Neutrophil (primary cell): ENCODE measurements at regions not wholly inside any gene's neighbourhood (a gene's known extent, or its start where the extent isn't known, plus 50 kb on each side); places are given as distances from the start of the nearest gene placed in this dataset.

ENCODE experiments used
- H3K27ac ChIP-seq: fragments of 200-600 bp; sonication (generic); 2 replicates; pipeline ENCODE4 v1.5.1; 2016; ENCODE audit warnings: mild to moderate bottlenecking, moderate library complexity
- H3K27me3 ChIP-seq: fragments of 200-600 bp; sonication (generic); 2 replicates; pipeline ENCODE4 v1.6.0; 2016; ENCODE audit warnings: mild to moderate bottlenecking
- H3K36me3 ChIP-seq: fragments of 200-600 bp; sonication (generic); 2 replicates; pipeline ENCODE4 v1.5.1; 2017
- H3K4me1 ChIP-seq, 2 experiments: fragments of 200-600 bp in 1 of 2; sonication (generic) in 1 of 2; 1 replicate in 1 of 2; 2 replicates in 1 of 2; pipeline versions ENCODE4 v1.5.1 to v1.6.1; 2013 to 2016; ENCODE audit warnings: low read depth in 1 of 2, low read length in 1 of 2, mild to moderate bottlenecking in 1 of 2, moderate library complexity in 1 of 2; ENCODE audit not compliant: control insufficient read depth in 1 of 2, insufficient read depth in 1 of 2
- H3K4me3 ChIP-seq, 2 experiments: fragments of 200-600 bp in 1 of 2; sonication (generic) in 1 of 2; 1 replicate in 1 of 2; 2 replicates in 1 of 2; pipeline ENCODE4 v1.5.1; 2013 to 2016; ENCODE audit warnings: low read depth in 1 of 2, low read length in 1 of 2, mild to moderate bottlenecking in 1 of 2, moderate library complexity in 1 of 2
- H3K9me3 ChIP-seq: fragments of 200-600 bp; sonication (generic); 2 replicates; pipeline ENCODE4 v1.5.1; 2016
- CTCF ChIP-seq: fragments of 200-600 bp; sonication (generic); IDR thresholded peaks from 2 replicates; pipeline ENCODE4 v1.5.1; 2016; ENCODE audit warnings: antibody characterized with exemption

DNA sequence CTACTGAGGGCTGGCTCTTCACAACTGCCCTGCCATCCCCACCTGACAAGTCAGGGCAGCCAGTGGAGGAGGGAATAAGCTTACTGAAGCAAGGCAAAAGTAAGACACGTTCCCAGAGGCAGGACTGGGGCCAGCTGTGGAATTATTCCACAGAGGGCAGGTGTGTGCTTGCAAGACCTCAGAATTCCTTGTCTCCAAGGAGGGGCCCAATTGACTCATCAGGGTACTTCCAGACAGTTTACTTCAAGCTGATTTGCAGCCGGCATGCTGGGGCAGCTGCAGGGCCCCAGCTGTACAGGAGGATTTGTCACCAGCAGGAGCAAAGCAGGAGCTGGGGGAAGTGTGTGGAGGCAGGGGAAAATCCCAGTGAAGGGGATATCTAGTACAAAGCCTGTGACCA, 167.5 kb upstream of the CAMK1G start:
- no peak for TF ChIP-seq CTCF
- Histone ChIP-seq H3K27me3 (no peaks in the 10 kb centered on the region), H3K4me3 (no peak overlapping the region), H3K36me3 (no peaks in the 10 kb centered on the region), H3K27ac (no peak overlapping the region), H3K9me3 (no peaks in the 10 kb centered on the region), H3K4me1 (no peaks in the 10 kb centered on the region)

GRCh38 chr1:209416716-209417115, 166.8 kb upstream of the CAMK1G start:
- Histone ChIP-seq H3K36me3 (no peaks in the 10 kb centered on the region), H3K27ac (no peak overlapping the region)

DNA sequence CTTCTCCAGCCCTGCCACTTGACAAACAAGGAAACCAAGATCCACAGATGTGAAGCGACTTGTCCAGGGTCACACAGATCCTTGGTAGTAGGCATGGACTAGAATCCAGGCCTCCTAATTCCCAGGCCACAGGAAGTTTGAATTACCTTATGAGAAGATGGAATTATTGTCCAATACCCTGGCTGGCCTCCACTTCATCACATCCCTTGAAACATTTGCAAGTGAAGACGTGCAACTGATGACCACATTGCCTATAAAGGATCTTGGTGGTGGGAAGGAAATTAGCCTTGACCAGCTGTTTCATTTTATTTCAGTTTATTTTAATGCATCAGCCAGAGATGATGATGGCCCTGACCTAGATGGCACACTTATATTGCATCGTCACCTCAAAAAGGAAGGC, 165.8 kb upstream of the CAMK1G start:
- TF ChIP-seq CTCF, result no peak
- Histone ChIP-seq H3K27ac (no peak overlapping the region), H3K4me3 (no peak overlapping the region), H3K36me3 (no peaks in the 10 kb centered on the region), H3K9me3 (no peaks in the 10 kb centered on the region), H3K27me3 (no peaks in the 10 kb centered on the region), H3K4me1 (no peaks in the 10 kb centered on the region)

More at GRCh38 chr1:209416716-209417115, 166.8 kb upstream of the CAMK1G start:
- no peaks in the 10 kb centered on the region for H3K4me1 ChIP-seq
- H3K4me3 ChIP-seq, result no peak overlapping the region
- no peaks in the 10 kb centered on the region for H3K9me3 ChIP-seq
- H3K27me3 ChIP-seq, result no peaks in the 10 kb centered on the region
- TF ChIP-seq CTCF, result no peak

DNA sequence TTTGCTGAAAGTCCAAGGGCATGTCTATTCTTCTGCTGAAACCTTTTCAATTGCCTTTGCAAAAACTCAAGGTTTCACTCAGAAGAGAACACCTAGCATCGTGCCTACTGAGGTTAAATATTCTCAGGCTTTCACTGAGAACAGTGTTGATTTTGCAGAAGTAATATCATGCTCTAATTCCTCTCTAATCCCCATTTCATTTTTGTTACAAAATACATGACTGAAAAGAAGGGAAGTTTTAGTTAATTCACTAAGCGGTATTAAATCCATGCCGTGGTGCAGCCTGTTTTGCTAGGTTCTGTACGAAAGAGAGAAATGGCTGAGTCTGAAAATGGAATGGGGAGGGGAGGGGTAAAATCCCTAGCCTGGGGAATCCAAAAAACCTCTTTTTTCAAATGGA, 163.2 kb upstream of the CAMK1G start:
- no peaks in the 10 kb centered on the region for H3K36me3 ChIP-seq
- no peak overlapping the region for H3K27ac ChIP-seq
- no peaks in the 10 kb centered on the region for H3K9me3 ChIP-seq
- no peak for TF ChIP-seq CTCF
- no peak overlapping the region for H3K4me3 ChIP-seq
- no peaks in the 10 kb centered on the region for H3K27me3 ChIP-seq
- H3K4me1 ChIP-seq, result no peaks in the 10 kb centered on the region

GRCh38 chr1:209421186-209421585, 162.3 kb upstream of the CAMK1G start:
- Histone ChIP-seq H3K36me3 (no peaks in the 10 kb centered on the region), H3K27ac (no peak overlapping the region), H3K27me3 (peaks cover 4% of the 10 kb centered on the region), H3K4me3 (no peak overlapping the region), H3K9me3 (no peaks in the 10 kb centered on the region), H3K4me1 (no peaks in the 10 kb centered on the region)
- no peak for TF ChIP-seq CTCF
